ENCODE measurements at regions not wholly inside any gene's neighbourhood (a gene's known extent, or its start where the extent isn't known, plus 50 kb on each side); places are given as distances from the start of the nearest gene placed in this dataset.

DNA sequence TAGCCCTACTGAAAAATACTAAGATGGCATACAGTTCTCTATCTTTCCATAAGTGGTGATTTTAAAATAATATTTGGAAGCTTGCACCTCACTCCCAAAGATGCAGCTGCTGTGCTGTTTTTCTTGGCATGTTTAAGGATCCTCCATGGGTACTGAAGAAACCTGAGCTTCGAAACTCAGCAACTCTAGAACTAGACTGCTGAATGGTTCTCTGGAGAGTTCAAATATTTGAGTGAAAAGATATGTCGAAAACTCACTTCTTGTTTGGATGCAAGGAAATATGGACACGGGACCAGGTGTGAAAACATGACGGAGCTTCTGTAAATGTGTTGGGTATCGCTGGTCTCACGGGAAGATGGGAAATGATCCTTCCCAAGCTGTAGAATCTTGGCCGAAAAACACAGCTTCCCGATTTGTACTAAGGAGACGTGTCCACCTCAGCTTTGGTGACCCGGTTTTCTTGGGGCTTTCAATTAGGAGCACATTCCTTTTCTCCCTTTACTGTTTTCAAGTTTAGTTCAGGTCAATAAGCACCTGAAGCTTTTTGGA, 543.8 kb upstream of the NRP1 start:
- TF ChIP-seq, protein P1, sequence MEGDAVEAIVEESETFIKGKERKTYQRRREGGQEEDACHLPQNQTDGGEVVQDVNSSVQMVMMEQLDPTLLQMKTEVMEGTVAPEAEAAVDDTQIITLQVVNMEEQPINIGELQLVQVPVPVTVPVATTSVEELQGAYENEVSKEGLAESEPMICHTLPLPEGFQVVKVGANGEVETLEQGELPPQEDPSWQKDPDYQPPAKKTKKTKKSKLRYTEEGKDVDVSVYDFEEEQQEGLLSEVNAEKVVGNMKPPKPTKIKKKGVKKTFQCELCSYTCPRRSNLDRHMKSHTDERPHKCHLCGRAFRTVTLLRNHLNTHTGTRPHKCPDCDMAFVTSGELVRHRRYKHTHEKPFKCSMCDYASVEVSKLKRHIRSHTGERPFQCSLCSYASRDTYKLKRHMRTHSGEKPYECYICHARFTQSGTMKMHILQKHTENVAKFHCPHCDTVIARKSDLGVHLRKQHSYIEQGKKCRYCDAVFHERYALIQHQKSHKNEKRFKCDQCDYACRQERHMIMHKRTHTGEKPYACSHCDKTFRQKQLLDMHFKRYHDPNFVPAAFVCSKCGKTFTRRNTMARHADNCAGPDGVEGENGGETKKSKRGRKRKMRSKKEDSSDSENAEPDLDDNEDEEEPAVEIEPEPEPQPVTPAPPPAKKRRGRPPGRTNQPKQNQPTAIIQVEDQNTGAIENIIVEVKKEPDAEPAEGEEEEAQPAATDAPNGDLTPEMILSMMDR (IDR thresholded peaks at IDR 0.05), result no peak
- no peak for TF ChIP-seq POLR2AphosphoS5 (IDR thresholded peaks at IDR 0.05)
- TF ChIP-seq POLR2A (IDR thresholded peaks at IDR 0.05), result no peak
